HG03460 (cell line): ENCODE measurements at regions not wholly inside any gene's neighbourhood (a gene's known extent, or its start where the extent isn't known, plus 50 kb on each side); places are given as distances from the start of the nearest gene placed in this dataset.

Source experiments
- ATAC-seq: cut with Tn5 transposase; IDR thresholded peaks from one replicate; pipeline ENCODE4 v1.9.1; 2021; ENCODE audit not compliant: unreplicated experiment

GRCh38 chr11:45556851-45557707, 108.3 kb downstream of the CHST1 start:
- ATAC-seq, result no peak

GRCh38 chr11:45554230-45554967, 111.0 kb downstream of the CHST1 start:
- ATAC-seq, result no peak

GRCh38 chr11:45553383-45553936, 112.0 kb downstream of the CHST1 start:
- no peak for ATAC-seq

- no peak for ATAC-seq
Observed at GRCh38 chr11:45551191-45551713, 114.2 kb downstream of the CHST1 start.

GRCh38 chr11:45549257-45549656, 116.2 kb downstream of the CHST1 start:
- ATAC-seq, result no peak

GRCh38 chr11:45546366-45546765, 119.1 kb downstream of the CHST1 start:
- no peak for ATAC-seq

GRCh38 chr11:45544826-45545225, 120.6 kb downstream of the CHST1 start:
- ATAC-seq, result no peak

- no peak for ATAC-seq
Observed at GRCh38 chr11:45543808-45544422, 121.5 kb downstream of the CHST1 start.

- no peak for ATAC-seq
Observed at GRCh38 chr11:45543081-45543480, 122.3 kb downstream of the CHST1 start.

- ATAC-seq, result no peak
Observed at GRCh38 chr11:45541693-45542434, 123.6 kb downstream of the CHST1 start.

- ATAC-seq, result no peak
Observed at GRCh38 chr11:45538939-45539338, 126.5 kb downstream of the CHST1 start.

GRCh38 chr11:45538363-45538762, 127.1 kb downstream of the CHST1 start:
- no peak for ATAC-seq

GRCh38 chr11:45537614-45538013, 127.8 kb downstream of the CHST1 start:
- ATAC-seq, result no peak

- ATAC-seq, result no peak
Observed at GRCh38 chr11:45535033-45535432, 130.4 kb downstream of the CHST1 start.

GRCh38 chr11:45534132-45534531, 131.3 kb downstream of the CHST1 start:
- no peak for ATAC-seq

- no peak for ATAC-seq
Observed at GRCh38 chr11:45532546-45532945, 132.9 kb downstream of the CHST1 start.

GRCh38 chr11:45530776-45531175, 134.6 kb downstream of the CHST1 start:
- ATAC-seq, result no peak

- ATAC-seq, result no peak
Observed at GRCh38 chr11:45530111-45530510, 135.3 kb downstream of the CHST1 start.

GRCh38 chr11:45528435-45528834, 137.0 kb downstream of the CHST1 start:
- no peak for ATAC-seq

- ATAC-seq, result no peak
Observed at GRCh38 chr11:45527898-45528297, 137.5 kb downstream of the CHST1 start.

GRCh38 chr11:45525393-45525792, 140.0 kb downstream of the CHST1 start:
- no peak for ATAC-seq
